HG03432 (cell line): ENCODE measurements at regions not wholly inside any gene's neighbourhood (a gene's known extent, or its start where the extent isn't known, plus 50 kb on each side); places are given as distances from the start of the nearest gene placed in this dataset.
"Not testable (repeated sequence)": the region's sequence is repeated elsewhere in the genome, so short reads cannot be mapped to it uniquely, and the experiment has no call there.

Source experiments
- ATAC-seq: cut with Tn5 transposase; IDR thresholded peaks from one replicate; pipeline ENCODE4 v1.9.1; 2021; ENCODE audit warnings: mild to moderate bottlenecking, moderate library complexity; ENCODE audit not compliant: unreplicated experiment

DNA sequence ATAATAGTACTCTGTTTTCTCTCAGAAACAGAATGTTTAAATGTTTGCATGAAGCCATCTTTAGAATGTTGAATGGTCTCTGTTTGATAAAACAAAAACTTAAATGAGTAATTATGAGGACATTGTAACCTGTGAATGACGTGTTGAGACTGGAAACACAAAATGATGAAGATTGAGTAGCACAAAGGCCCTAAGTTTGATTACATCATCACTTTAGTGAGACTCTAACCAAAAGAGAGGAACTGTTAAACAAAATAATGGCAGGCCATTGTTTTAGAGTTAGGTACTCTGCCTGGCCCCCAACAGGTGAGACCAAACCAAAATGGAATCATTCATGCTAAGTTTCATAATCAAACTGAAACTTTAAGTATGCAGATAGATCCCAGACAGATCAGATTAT, 1561.7 kb upstream of the SLC39A10 start:
- no peak for ATAC-seq

DNA sequence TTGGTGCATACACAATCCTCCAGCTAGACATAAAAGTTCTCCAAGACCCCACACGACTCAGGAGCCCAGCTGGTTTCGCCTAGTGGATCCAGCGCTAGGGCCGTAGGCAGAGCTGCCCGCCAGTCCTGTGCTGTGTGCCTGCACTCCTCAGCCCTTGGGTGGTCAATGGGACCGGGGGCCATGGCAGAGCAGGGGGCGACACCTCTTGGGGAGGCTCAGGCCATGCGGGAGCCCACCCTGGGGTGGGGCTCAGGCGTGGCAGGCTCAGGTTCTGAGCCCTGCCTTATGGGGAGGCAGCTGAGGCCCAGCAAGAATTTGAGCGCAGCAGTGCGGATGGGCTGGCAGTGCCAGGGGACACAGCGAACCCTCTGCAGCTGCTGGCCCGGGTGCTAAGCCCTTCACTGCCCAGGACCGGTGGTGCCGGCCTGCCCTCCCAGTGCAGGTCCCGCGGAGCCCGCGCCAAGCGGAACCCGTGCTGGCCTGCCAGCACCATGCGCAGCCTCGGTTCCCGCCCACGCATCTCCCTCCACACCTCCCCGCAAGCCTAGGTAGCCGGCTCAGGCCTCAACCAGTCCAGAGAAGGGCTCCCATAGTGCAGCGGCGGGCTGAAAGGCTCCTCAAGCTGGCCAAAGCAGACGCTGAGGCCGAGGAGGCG, 1566.6 kb upstream of the SLC39A10 start:
- no peak for ATAC-seq

DNA sequence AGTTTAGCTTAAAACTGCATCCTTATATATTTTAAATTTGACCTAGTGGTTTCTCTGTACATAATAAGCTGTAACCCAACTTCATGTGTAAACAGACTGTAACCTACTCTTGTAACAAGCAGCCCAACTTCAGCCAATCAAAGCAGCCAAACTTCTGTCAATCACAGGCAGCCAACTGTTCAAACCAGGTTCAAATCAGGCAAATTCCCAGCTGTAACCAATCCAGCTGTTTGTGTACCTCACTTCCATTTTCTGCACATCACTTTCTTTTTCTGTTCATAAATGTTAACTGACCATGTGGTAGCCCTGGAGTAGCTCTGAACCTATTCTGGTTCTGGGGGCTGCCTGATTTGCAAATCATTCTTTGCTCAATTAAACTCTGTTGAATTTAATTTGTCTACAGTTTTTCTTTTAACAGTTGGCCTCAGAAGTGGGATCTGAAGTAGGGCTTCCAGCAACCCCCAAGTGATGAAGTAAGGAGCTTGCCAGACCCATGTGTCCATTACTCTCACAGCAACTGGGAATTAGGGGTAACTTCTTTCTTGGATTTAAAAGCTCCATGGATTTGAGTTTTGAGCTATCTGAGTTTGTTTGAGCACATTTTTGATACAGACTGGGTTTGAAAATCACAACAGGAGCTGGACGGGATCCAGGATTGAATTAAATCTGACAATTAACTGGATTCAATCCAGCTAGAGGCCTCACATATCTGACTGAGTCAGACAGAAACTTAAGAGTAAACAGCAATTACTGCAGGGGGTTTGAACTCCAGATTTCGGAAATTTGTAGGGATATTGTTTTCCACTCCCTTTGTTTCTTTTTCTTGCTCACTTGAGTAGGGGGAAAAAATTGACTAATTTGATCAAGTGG, 1569.7 kb upstream of the SLC39A10 start:
- ATAC-seq, result no peak

DNA sequence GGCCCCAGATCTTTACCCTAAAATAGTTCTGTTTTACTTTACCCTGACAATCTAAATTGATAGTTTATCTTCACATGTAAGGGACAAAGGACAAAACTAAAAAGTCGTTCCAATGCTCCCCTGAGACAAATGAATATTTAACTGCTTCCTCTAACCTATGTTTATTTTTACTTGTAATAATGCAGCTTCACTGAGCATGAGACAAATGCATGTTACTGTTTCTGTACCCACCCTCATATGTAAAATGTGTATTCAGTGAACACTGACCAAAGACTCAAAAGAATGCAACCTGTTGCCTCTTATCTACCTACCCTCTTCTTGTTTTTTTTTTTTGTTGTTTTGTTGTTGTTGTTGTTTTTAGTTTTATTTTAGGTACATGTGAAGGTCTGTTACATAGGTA, 1570.9 kb upstream of the SLC39A10 start:
- ATAC-seq, result no peak

DNA sequence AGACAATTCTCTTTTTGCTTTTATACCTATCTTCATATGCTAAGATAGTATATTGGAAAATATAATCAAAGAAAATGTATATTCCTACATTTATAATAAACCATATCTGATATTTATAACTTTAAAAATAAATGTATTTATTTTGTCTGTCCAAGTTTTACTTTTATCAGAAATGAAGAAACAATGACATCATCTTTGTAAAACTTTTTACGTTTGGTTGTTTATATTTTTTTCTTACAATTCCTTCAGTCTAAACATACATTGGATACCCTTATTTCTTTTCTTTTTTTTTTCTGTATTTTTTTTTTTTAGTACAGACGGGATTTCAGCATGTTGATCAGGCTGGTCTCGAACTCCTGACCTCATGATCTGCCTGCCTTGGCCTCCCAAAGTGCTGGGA, 1577.0 kb upstream of the SLC39A10 start:
- ATAC-seq, result no peak

DNA sequence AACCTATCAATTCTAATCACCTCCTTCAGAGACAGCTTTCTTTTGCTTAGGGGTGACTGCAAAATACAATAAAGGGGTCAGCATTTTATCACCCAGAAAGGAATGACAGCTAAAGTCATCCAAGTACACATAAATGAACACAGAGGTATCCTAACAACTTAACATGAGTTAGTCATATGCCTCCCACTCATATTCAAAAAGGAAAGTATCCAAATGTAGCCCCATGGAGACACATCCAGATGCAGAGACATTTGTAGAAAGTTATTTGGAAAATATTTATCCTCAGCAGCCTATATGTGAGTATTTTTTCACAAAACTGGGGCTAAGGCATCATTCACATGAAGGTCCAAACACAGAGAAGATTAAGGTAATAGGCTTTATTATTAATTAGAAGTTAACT, 1579.7 kb upstream of the SLC39A10 start:
- no peak for ATAC-seq

DNA sequence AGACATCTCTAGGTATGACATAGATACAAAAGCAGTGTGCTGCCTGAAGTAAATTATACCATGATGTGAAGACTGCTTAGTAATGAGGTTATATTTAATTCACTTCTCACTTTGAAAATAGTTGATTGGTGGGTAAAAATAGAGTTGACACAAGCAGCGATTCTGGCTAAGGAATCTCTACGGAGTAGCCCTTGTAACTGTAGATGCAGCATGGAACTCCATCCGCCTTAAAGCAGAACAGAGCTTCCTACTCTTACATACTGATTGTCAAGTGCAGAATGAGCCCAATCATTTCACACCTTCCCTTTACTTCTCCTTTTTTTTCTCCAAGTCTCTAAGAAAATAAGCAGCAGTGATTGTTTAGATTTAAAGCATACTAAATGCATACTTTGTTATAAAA, 1594.6 kb upstream of the SLC39A10 start:
- no peak for ATAC-seq

DNA sequence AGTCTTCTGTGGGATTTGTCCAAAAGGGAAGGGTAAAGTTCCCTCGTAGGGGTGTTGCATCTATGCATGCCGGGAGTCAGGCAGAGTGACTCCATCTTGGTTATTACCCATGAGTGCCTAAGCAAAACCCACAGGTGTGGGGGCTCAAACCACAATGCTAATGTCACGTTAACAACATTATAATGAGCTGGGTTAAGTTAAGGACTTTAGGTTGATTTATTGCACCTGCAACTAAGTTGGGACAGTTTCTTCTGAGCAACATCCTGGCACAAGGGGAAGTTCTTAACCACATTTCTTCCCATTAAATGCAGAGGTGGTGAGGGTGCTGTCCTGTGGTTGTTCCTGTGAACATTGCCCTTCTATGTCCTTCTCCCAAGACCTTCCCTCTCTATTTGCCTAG, 1596.8 kb upstream of the SLC39A10 start:
- ATAC-seq, result no peak

DNA sequence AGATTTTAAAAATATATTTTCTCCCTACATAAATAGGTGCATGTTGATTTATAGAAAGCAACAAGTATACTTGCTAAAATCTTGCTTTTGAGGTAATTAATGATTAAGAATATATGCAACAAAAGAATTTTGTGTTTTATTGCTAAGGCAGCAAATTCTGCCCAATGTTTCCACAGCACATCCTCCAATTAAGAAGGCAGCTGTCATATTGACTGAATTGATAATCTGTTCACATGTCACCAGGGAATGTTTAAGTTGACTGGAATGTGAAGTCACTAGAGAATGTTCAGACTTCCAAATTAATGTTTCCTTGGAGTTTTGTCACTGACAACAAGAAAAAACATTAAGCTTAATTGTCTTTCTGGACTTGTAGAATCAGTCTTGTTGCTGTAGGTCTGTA, 1602.7 kb upstream of the SLC39A10 start:
- no peak for ATAC-seq

DNA sequence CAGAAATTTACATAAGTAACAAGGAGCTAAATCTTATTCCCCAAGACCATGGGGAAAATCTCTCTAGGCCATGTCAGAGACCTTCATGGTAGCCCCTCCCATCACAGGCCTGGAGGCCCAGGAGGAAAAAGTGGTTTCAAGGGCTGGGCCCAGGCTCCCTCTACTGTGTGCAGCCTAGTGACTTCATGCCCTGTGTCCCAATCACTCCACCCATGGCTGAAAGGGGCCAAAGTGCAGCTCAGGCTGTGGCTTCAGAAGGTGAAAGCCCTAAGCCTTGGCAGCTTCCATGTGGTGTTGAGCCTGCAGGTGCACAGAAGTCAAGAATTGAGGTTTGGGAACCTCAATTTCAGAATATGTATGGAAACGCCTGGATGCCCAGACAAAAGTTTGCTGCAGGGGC, 1612.7 kb upstream of the SLC39A10 start:
- ATAC-seq, result no peak

DNA sequence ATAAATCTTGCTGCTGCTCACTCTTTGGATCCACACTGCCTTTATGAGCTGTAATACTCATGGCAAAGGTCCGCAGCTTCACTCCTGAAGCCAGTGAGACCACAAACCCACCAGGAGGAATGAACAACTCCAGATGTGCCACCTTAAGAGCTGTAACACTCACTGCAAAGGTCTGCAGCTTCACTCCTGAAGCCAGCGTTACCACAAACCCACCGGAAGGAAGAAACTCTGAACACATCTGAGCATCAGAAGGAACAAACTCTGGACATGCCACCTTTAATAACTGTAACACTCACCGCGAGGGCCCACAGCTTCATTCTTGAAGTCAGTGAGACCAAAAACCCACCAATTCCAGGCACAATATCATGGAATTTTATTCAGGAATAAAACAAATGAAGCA, 1635.9 kb upstream of the SLC39A10 start:
- ATAC-seq, result not testable (repeated sequence)

DNA sequence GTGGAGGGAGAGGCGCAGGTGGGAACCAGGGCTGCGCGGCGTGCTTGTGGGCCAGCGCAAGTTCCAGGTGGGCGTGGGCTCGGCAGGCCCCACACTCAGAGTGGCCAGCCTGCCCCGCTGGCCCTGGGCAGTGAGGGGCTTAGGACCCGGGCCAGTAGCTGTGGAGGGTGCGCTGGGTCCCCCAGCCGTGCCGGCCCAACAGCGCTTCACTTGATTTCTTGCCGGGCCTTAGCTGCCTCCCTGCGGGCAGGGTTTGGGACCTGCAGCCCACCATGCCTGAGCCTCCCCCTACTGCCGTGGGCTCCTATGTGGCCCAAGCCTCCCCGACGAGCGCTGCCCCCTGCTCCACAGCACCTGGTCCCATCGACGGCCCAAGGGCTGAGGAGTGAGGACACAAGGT, 1636.9 kb upstream of the SLC39A10 start:
- no peak for ATAC-seq

DNA sequence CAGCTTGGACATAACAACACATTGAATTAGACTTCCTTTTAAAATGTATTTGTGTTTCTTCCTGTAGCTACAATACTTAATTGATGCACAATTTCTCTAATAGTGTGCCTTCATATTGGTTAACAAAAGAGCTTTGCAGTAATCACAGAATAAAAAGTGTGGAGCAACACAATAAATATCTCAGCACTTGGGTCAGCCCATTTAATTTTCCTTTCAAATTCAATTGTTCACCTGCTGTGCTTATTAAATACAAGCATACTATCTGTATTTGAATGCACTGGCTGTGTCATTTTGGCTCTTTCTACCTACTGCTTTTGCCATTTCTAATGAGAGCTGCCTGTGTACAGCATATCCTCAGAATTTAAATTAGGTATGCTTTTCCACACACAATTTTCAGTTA, 1641.3 kb upstream of the SLC39A10 start:
- ATAC-seq, result no peak

DNA sequence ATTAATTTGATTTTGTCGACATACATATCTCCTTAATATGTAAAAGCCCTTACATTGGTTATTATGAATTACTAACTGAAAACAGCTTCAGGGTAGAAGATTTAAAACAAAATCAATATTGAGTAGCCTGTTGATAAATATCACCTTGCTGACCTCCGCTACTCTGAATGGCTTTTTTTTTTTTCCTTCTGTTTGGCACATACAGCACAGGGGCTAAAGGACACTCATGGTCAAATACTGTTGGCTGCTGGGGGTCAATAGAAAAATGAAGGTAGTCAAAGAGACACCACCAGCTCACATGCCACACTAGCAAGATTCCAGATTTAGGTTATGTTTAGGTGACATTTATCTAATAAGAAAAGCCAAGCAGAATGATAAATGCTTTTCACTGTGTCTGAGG, 1642.4 kb upstream of the SLC39A10 start:
- no peak for ATAC-seq

DNA sequence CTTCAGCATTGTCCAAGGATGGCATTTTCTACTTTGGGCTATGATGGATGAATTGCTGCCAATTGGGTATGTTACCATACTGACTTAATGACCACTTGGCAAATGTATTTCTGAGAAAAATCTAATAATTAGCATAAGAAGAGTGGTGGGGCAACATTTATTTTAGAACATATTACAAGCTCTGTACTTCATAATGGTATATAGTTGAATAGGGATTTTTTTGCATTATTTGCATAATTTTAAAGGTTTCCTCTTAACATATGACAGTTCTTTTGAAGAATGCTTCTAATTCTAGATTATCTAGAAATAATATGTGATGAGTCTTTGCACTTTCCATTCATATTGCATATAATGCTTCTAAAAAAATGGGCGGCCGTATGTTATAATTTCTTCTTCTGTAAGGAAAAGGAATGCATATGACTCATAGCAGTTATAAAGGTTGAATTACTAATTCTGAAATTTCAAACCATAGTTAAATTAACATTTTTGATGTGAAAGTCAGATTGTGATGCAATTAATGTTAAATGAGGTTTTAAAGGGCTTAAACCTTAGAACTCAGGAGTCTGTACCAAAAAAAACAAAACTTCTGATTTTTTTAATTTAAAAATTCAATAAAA, 1652.3 kb upstream of the SLC39A10 start:
- ATAC-seq, result no peak

DNA sequence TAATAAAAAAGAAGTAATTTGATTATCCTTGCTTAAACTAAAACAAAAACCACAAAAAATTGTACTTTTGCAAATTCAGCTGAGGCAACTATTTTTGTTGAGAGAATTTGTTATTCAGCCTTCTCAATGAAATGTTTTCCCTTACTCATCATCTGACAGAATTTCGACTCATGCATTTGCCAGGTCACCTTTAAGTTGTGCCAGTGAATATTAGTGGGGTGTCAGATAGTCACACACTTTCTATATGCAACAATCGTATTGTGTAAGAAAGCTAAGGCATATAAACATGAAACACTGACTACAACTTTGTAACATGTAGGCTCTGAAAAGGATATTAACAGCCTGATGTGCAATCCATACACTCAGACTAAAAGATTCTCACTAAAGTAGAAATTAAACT, 1653.1 kb upstream of the SLC39A10 start:
- ATAC-seq, result no peak

DNA sequence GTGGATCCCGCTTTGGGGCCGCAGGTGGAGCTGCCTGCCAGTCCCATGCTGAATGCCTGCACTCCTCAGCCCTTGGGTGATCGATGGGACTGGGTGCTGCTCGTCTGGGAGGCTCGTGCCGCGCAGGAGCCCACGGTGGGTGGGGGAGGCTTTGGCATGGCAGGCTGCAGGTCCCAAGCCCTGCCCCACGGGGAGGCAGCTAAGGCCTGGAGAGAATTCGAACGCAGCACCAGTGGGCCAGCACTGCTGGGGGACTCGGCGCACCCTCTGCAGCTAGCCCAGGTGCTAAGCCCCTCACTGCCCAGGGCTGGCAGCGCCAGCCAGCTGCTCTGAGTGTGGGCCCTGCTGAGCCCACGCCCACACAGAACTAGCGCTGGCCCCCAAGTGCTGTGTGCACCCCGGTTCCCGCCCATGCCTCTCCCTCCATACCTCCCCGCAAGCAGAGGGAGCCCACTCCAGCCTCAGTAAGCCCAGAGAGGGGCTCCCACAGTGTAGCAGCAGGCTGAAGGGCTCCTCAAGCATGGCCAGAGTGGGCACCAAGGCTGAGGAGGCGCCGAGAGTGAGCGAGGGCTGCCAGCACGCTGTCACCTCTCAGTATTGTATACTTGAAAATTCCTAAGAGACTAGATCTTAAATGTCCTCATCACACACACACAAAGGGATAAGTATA, 1654.2 kb upstream of the SLC39A10 start:
- no peak for ATAC-seq

DNA sequence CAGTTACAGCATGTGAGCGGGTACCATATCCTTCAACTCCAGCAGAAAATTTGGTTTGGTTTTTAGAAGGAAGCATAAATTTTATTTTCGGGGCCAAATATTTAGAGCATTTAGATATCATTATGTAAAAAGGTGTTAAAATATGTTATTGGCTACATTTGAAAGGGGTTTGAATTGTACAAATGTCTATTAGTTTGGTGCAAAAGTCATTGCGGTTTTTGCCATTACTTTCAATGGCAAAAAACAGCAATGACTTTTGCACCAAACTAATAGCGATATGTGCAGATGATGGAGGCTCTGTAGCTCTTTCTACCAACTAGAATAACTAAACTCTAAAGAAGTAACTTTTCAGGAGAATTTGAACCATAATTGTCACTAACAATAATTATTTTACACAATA, 1666.2 kb upstream of the SLC39A10 start:
- no peak for ATAC-seq

DNA sequence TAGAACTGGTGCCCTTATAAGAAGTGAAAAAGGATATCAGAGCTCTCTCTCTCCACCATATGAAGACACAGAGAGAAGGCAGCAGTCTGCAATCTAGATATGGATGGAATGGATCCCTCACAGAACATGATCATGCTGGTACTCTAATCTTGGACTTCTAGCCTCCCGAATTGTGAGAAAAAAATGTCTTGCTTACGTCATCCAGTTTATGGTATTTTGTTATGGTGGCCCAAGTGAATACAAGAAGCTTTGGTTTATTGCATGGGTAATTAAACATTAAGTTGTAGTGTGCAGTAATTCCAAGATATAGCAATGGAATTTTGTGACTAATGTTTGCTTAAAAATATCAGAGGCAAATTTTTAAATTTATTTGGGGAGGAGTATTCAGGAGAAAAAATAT, 1667.4 kb upstream of the SLC39A10 start:
- no peak for ATAC-seq

DNA sequence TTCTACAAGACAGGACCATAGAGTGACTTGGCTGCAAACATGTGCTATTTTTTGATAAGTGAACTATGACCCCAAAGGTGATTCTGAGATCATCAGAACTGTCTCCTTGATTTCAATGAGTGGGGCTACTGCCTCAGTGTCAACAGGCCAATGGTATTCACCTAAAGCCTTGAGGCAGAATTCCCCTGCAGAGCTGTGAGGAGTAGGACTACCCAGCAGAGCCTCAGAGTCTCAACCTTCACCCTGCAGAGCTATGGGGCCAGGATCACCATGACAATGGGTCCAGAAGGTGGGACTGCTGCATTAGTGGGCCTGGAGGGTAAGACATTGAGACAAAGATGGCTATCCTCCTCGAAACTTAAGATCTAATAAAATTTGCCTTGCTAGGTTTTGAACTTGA, 1668.2 kb upstream of the SLC39A10 start:
- no peak for ATAC-seq

DNA sequence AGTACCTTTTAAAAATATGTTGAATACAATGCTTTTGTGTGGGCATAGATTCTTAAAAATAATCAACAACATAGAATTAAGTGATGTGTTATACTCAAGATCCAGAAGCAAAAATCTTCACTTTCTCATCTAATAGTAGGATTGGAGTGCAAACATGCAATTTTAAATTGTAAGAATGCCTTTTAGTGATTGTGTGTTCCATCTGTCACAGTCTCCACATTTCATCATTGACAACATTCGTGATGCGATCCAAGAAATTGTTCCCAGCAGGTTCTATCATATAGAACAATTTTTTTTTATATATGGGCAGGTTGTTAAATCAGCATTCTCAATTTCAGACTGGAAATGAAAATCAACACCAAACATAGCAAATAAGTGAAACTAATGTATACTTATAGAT, 1671.8 kb upstream of the SLC39A10 start:
- no peak for ATAC-seq

DNA sequence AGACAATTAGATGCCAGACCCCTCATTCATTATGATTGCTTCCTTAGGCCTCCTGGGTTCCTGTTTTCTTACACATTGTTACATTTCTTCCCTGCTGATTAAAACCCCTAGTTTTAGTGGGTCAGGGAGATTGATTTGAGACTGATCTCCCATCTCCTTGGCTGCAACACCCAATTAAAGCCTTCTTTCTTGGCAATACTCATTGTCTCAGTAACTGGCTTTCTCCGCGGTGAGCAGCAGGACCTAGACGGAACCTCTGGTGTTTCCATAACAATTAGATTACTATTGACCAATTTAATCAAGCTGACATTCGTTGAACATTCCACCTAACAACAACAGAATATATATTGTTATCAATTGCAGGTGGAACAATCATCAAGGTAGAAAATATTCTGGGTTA, 1676.4 kb upstream of the SLC39A10 start:
- no peak for ATAC-seq
